Hepatocyte (in vitro differentiated cells): ENCODE measurements at regions not wholly inside any gene's neighbourhood (a gene's known extent, or its start where the extent isn't known, plus 50 kb on each side); places are given as distances from the start of the nearest gene placed in this dataset.

ENCODE experiments used
- CTCF ChIP-seq: fragments of 200-600 bp; sonication (generic); IDR thresholded peaks from 2 replicates; pipeline ENCODE4 v1.5.1; 2016; ENCODE audit warnings: antibody characterized with exemption, mild to moderate bottlenecking; ENCODE audit not compliant: poor library complexity
- EZH2 ChIP-seq: fragments of 200-600 bp; sonication (generic); IDR thresholded peaks from 2 replicates; pipeline ENCODE4 v1.6.1; 2016; ENCODE audit warnings: antibody characterized with exemption, mild to moderate bottlenecking, borderline replicate concordance
- EZH2phosphoT487 ChIP-seq: fragments of 200-600 bp; sonication (generic); IDR thresholded peaks from one replicate; pipeline ENCODE4 v1.6.1; 2018; ENCODE audit warnings: antibody characterized with exemption, mild to moderate bottlenecking, low read depth, moderate library complexity; ENCODE audit not compliant: unreplicated experiment, severe bottlenecking

DNA sequence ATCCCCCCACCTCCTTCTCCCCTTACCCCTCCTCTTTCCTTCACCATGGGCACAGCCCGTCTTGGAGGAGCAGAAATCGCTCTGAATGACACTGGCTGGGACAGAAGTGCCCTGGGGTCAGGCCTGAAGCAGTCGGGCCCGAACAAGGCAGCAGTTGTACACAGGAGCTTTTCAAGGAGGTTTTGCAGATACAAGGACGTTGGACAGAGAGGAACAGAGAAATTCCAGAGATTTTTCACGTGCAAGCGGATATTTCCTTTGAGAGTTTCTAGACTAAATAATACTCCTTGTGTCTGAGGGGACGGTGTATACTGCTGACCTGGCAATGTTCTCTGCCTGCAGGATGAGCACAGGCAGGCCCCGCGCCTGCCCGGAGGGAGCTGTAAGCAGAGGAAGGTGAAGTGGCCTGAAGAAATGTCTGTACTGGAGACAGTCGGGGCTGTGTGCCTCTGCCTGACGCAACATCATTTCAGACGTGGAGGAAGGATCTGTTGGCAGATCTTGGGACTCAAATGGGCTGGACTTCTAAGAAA lies 95.3 kb upstream of the SLC25A33 start:
- no peak for TF ChIP-seq CTCF
- TF ChIP-seq EZH2 = no peak
- no peak for TF ChIP-seq EZH2phosphoT487
